Central memory CD8-positive, alpha-beta T cell (primary cell): ENCODE measurements at regions not wholly inside any gene's neighbourhood (a gene's known extent, or its start where the extent isn't known, plus 50 kb on each side); places are given as distances from the start of the nearest gene placed in this dataset.

Source experiments
- ATAC-seq: fragments of 150-1000 bp; cut with Tn5 transposase; replicated peaks from 2 replicates; pipeline ENCODE4 v1.10.0; 2022; ENCODE audit warnings: mild to moderate bottlenecking, moderate FRiP score, moderate number of reproducible peaks; ENCODE audit not compliant: poor library complexity, severe bottlenecking; ENCODE audit errors: extremely low read depth
- DNase-seq, 2 donors: peaks; one replicate each; pipeline ENCODE4 v3.0.0; 2021; ENCODE audit warnings: low spot score in 2 of 2
- H3K27ac Mint-ChIP-seq: one replicate; pipeline ENCODE4 v1.8.0; 2022; ENCODE audit warnings: low read depth, mild to moderate bottlenecking, moderate library complexity, mixed read lengths
- H3K27me3 Mint-ChIP-seq: one replicate; pipeline ENCODE4 v1.8.0; 2022; ENCODE audit warnings: mixed read lengths
- H3K36me3 Mint-ChIP-seq: one replicate; pipeline ENCODE4 v1.8.0; 2022; ENCODE audit warnings: mild to moderate bottlenecking, moderate library complexity, mixed read lengths; ENCODE audit not compliant: insufficient read depth
- H3K4me1 Mint-ChIP-seq: one replicate; pipeline ENCODE4 v1.8.0; 2022; ENCODE audit warnings: mixed read lengths
- H3K4me3 Mint-ChIP-seq: one replicate; pipeline ENCODE4 v1.8.0; 2022; ENCODE audit warnings: mild to moderate bottlenecking, moderate library complexity, mixed read lengths
- H3K9me3 Mint-ChIP-seq: one replicate; pipeline ENCODE4 v1.8.0; 2022; ENCODE audit warnings: mixed read lengths

- no peaks in the 10 kb centered on the region for H3K36me3 Mint-ChIP-seq
- H3K27ac Mint-ChIP-seq = no peak overlapping the region
- DNase-seq (no peak), ATAC-seq (no peak)
- no peaks in the 10 kb centered on the region for H3K9me3 Mint-ChIP-seq
- H3K27me3 Mint-ChIP-seq = no peaks in the 10 kb centered on the region
- H3K4me1 Mint-ChIP-seq = no peaks in the 10 kb centered on the region
- H3K4me3 Mint-ChIP-seq = no peak overlapping the region
These were observed 316.8 kb downstream of the TTLL7 start for GRCh38 chr1:83682132-83682531.

- Mint-ChIP-seq H3K36me3 (no peaks in the 10 kb centered on the region), H3K27me3 (no peaks in the 10 kb centered on the region), H3K27ac (no peak overlapping the region), H3K9me3 (no peaks in the 10 kb centered on the region), H3K4me1 (no peaks in the 10 kb centered on the region), H3K4me3 (no peak overlapping the region)
- ATAC-seq (no peak), DNase-seq (no peak)
These were observed 322.8 kb downstream of the TTLL7 start for GRCh38 chr1:83676106-83676505.

- H3K9me3 Mint-ChIP-seq = peaks cover 5% of the 10 kb centered on the region
- H3K27ac Mint-ChIP-seq = no peak overlapping the region
- ATAC-seq (no peak), DNase-seq (no peak)
- no peaks in the 10 kb centered on the region for H3K27me3 Mint-ChIP-seq
- no peak overlapping the region for H3K4me3 Mint-ChIP-seq
- no peaks in the 10 kb centered on the region for H3K36me3 Mint-ChIP-seq
- H3K4me1 Mint-ChIP-seq = no peaks in the 10 kb centered on the region
These were observed 325.6 kb downstream of the TTLL7 start for GRCh38 chr1:83673312-83673711.

- Mint-ChIP-seq H3K9me3 (peaks cover 11% of the 10 kb centered on the region), H3K27me3 (no peaks in the 10 kb centered on the region), H3K36me3 (no peaks in the 10 kb centered on the region), H3K27ac (no peak overlapping the region), H3K4me3 (no peak overlapping the region), H3K4me1 (no peaks in the 10 kb centered on the region)
- DNase-seq (no peak), ATAC-seq (no peak)
These were observed 327.3 kb downstream of the TTLL7 start for GRCh38 chr1:83671586-83671985.

GRCh38 chr1:83670909-83671565 lies 327.9 kb downstream of the TTLL7 start:
- ATAC-seq = no peak

GRCh38 chr1:83641796-83642443 lies 357.0 kb downstream of the TTLL7 start:
- Mint-ChIP-seq H3K9me3 (peaks cover 25% of the 10 kb centered on the region), H3K27ac (no peak overlapping the region), H3K27me3 (no peaks in the 10 kb centered on the region), H3K4me3 (no peak overlapping the region), H3K36me3 (peaks cover 2% of the 10 kb centered on the region), H3K4me1 (no peaks in the 10 kb centered on the region)
- DNase-seq (no peak), ATAC-seq (no peak)

More at GRCh38 chr1:83670909-83671565, 327.9 kb downstream of the TTLL7 start:
- peaks cover 11% of the 10 kb centered on the region for H3K9me3 Mint-ChIP-seq
- DNase-seq = no peak
- H3K4me1 Mint-ChIP-seq = no peaks in the 10 kb centered on the region
- H3K4me3 Mint-ChIP-seq = no peak overlapping the region
- no peaks in the 10 kb centered on the region for H3K27me3 Mint-ChIP-seq
- no peak overlapping the region for H3K27ac Mint-ChIP-seq
- H3K36me3 Mint-ChIP-seq = no peaks in the 10 kb centered on the region

- Mint-ChIP-seq H3K4me1 (no peaks in the 10 kb centered on the region), H3K27me3 (no peaks in the 10 kb centered on the region), H3K36me3 (peaks cover 2% of the 10 kb centered on the region), H3K9me3 (peaks cover 21% of the 10 kb centered on the region), H3K27ac (no peak overlapping the region), H3K4me3 (no peak overlapping the region)
- DNase-seq (no peak), ATAC-seq (no peak)
These were observed 357.7 kb downstream of the TTLL7 start for GRCh38 chr1:83641206-83641658.

GRCh38 chr1:83639785-83640184 lies 359.1 kb downstream of the TTLL7 start:
- Mint-ChIP-seq H3K4me3 (no peak overlapping the region), H3K27me3 (no peaks in the 10 kb centered on the region), H3K36me3 (no peaks in the 10 kb centered on the region), H3K27ac (no peak overlapping the region), H3K9me3 (peaks cover 13% of the 10 kb centered on the region), H3K4me1 (no peaks in the 10 kb centered on the region)
- no peak for DNase-seq
- no peak for ATAC-seq

GRCh38 chr1:83637586-83637985 lies 361.3 kb downstream of the TTLL7 start:
- Mint-ChIP-seq H3K4me3 (no peak overlapping the region), H3K27ac (no peak overlapping the region), H3K27me3 (no peaks in the 10 kb centered on the region), H3K9me3 (peaks cover 5% of the 10 kb centered on the region), H3K4me1 (no peaks in the 10 kb centered on the region), H3K36me3 (no peaks in the 10 kb centered on the region)
- no peak for DNase-seq
- ATAC-seq = no peak

- Mint-ChIP-seq H3K27me3 (no peaks in the 10 kb centered on the region), H3K4me3 (no peak overlapping the region), H3K4me1 (no peaks in the 10 kb centered on the region), H3K9me3 (peaks cover 5% of the 10 kb centered on the region), H3K36me3 (no peaks in the 10 kb centered on the region), H3K27ac (no peak overlapping the region)
- ATAC-seq (no peak), DNase-seq (no peak)
These were observed 361.9 kb downstream of the TTLL7 start for GRCh38 chr1:83637009-83637408.

- no peak overlapping the region for H3K4me3 Mint-ChIP-seq
- ATAC-seq (no peak), DNase-seq (no peak)
- no peak overlapping the region for H3K27ac Mint-ChIP-seq
- H3K27me3 Mint-ChIP-seq = no peaks in the 10 kb centered on the region
- peaks cover 16% of the 10 kb centered on the region for H3K9me3 Mint-ChIP-seq
- H3K4me1 Mint-ChIP-seq = no peaks in the 10 kb centered on the region
- no peaks in the 10 kb centered on the region for H3K36me3 Mint-ChIP-seq
These were observed 366.0 kb downstream of the TTLL7 start for GRCh38 chr1:83632906-83633305.

GRCh38 chr1:83631851-83632250 lies 367.1 kb downstream of the TTLL7 start:
- DNase-seq = no peak
- no peaks in the 10 kb centered on the region for H3K27me3 Mint-ChIP-seq
- H3K27ac Mint-ChIP-seq = no peak overlapping the region
- H3K4me1 Mint-ChIP-seq = no peaks in the 10 kb centered on the region
- no peak for ATAC-seq
- H3K9me3 Mint-ChIP-seq = peaks cover 13% of the 10 kb centered on the region
- H3K4me3 Mint-ChIP-seq = no peak overlapping the region
- H3K36me3 Mint-ChIP-seq = no peaks in the 10 kb centered on the region

- Mint-ChIP-seq H3K4me1 (no peaks in the 10 kb centered on the region), H3K27ac (no peak overlapping the region), H3K36me3 (no peaks in the 10 kb centered on the region), H3K27me3 (no peaks in the 10 kb centered on the region), H3K4me3 (no peak overlapping the region), H3K9me3 (peaks cover 21% of the 10 kb centered on the region)
- ATAC-seq (no peak), DNase-seq (no peak)
These were observed 371.9 kb downstream of the TTLL7 start for GRCh38 chr1:83627045-83627444.
